ENCODE measurements at regions not wholly inside any gene's neighbourhood (a gene's known extent, or its start where the extent isn't known, plus 50 kb on each side); places are given as distances from the start of the nearest gene placed in this dataset.
"Not testable (repeated sequence)": the region's sequence is repeated elsewhere in the genome, so short reads cannot be mapped to it uniquely, and the experiment has no call there.

DNA sequence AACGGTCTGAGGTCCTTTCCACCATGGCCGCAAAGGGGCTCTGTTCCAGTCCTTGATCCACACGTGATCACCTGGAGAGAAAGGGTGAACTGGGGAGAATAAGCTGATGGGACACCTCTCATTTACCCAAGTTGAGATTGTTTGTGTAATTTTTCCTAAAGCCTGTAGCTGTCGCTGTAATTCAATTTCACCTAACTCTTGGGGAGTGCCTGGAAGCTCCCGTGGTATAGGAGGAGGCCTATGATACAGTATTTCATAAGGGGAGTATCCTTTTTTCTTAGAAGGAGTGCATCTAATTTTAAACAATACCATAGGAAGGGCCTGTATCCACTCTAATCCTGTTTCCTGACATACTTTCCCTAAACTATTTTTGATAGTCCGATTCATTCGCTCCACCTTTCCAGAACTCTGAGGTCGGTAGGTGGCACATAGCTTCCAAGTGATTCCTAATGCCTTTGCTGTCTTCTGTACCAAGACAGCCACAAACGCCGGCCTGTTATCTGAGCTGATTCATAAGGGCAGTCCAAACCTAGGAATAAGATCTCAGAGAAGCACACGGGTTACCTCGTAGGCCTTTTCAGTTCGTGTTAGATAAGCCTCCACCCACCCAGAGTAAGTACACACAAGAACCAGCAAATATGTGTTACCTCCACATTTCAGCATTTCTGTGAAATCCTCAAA lies 78.9 kb upstream of the VEPH1 start:
- not testable (repeated sequence) for DNase-seq (ENCODE audit: low read depth)

DNA sequence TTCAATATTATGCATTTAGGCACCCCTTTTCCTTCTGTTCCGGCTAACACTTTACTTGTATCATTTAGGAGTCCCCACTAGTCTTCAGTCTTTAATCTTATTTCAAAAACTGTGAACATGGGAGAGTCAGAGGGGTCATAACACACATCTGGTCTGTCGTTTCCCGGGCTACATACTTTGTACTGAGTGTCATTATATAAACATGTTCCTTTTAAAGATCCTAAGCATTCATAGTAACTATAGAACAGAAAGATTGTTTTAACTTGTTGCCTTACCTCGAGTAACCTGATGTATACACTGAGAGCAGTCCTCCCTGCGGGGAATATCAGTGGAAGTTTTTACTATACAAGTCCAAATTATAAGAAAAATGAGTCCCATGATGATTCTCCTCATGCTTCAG lies 78.2 kb upstream of the VEPH1 start:
- DNase-seq (ENCODE audit: low read depth) = no peak

DNA sequence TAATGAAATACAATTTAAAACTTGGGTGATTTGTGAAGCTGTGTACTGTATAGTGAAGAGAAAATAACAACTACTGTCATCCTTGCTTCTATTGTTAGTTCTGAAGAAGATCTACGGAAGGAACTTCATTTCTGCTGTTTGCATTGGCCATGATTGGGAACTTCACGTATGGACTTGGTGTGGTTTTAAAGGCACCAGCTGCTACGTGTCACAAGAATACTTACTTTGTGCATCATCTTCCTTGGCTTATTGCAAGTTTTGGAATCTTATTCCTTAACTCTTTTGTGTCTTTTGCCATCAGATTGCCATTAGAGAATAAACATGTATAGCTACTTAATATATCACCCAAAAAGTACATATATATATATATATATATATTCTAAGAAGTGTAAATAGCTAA lies 75.0 kb upstream of the VEPH1 start:
- no peak for DNase-seq (ENCODE audit: low read depth)

DNA sequence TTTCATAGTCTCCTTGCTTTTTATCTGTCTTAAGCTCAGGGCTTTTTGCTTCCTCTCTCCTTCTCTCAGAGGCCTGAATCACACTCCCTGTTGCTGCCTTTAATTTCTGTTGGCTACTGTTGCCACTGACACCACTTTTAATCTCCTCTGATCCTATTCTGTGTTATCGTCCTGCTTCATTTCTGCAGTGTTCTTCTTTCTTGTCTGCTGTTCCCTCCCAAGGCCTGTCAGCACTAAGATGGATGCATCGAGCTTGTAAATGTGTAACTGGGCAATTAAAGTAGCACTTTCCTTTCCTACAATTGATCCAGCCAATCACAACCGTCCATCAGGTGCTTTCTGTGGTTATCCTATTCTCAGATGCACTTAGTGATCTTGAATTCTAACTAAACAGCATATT lies 71.3 kb upstream of the VEPH1 start:
- DNase-seq (ENCODE audit: low read depth) = no peak

DNA sequence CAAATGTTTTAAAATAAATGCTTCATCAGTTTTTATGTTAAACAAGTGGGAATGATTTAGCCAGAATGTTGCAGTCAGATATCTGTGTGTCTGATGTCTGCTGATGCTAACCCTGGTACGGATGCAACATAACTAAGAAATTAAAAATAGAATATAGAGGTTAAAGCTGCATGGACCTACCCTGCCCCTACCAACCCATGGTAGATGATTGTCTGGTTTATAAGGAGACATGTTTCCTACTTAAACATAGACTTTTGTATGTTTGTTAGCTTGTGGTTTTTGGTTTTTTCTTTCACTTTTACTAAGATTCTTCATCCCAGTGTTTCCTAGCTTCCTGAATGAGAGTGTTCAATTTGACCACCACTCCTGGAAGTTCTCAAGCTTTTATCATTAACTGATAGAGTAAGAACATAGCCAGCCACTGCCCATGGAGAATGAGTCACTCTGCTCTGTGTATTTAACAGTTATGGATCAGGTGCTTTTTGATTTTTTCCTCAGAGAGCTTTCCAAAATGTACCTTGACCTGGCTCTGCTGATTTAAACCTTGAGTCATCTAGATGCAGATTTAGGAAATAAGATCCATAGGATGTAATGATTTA lies 70.7 kb upstream of the VEPH1 start:
- no peak for DNase-seq (ENCODE audit: low read depth)

DNA sequence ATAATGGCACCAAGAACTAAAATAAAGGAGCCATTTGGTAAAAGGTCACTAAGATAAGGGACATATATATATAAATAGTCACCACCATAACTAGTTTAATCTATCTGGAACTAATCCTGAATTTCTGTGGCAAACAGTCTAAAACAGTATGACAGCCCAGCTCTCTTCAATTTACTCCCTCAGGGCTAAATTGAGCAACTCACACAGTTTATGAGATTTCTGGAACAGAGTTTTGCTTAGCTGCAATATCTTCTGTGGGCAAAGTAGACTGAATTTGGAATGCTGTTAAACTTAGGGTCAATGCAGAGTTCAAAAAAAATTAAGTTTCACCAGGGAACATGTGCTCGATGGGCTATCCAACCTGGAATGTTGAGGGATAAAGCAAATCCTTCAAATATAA lies 70.1 kb upstream of the VEPH1 start:
- DNase-seq (ENCODE audit: low read depth) = no peak

DNA sequence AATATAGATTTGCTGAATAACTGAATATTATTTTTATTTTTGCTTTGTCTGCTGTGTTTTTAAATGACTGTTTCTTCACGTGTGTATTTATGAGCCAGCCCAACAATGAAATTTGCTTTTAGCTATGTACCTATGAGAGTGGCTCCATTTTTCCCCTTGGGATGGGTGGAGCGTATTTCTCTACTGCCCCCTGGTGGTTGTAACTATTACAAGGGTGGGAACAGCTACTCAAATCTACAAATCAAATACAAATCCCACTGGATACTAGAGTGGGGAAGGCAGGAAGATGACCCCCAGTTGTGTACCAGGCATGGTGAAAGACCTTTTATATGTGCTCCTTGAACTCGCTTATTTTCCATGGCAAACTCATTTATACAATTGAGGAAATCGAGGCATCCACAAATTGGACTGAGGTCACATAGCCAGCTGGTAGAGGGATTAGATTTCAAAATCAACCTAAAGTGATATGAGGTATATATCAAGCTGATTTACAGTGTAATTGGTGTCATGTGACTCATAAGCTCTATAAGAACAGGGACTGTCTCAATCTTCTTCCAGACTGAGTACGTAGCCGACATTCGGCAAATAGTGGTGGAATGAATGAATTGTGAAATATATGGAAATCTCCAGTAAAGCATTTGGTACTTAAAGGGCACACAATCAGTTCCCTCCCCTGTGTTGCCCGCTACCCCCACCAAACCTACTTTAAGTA lies 69.5 kb upstream of the VEPH1 start:
- no peak for DNase-seq (ENCODE audit: low read depth)

DNA sequence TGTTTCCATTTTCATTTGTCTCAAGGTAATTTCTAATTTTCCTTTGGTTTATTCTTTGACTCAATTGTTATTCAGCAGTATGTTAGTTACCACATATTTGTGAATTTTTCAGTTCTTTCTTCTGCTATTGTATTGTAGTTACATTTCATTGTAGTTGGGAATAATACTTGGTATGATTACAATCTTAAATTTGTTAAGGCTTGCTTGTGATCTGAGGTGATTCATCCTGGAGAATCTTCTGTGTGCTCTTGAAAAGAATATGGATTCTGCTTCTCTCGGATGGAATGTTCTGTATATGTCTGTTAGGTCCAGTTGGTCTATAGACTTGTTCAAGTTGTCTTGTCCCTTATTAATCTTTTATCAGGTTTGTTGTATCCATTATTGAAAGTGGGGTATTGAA lies 63.4 kb upstream of the VEPH1 start:
- no peak for DNase-seq (ENCODE audit: low read depth)

GRCh38 chr3:157559401-157559800 lies 56.2 kb upstream of the VEPH1 start:
- no peak for DNase-seq (ENCODE audit: low read depth)

All from stimulated activated CD8-positive, alpha-beta memory T cell treated with anti-CD3 and anti-CD28 coated beads, Interleukin-4, amount 100 ng/mL, for 24 hours (primary cell).